ENCODE measurements at regions not wholly inside any gene's neighbourhood (a gene's known extent, or its start where the extent isn't known, plus 50 kb on each side); places are given as distances from the start of the nearest gene placed in this dataset.

- DNase-seq: no peak
These were observed 50.5 kb upstream of the ZNF438 start for GRCh38 chr10:31081937-31082840.

- DNase-seq: peak; percentile 53 to 65
These were observed 52.1 kb upstream of the ZNF438 start for GRCh38 chr10:31083765-31084184.

GRCh38 chr10:31087011-31087410 lies 55.3 kb upstream of the ZNF438 start:
- no peak for DNase-seq

GRCh38 chr10:31087851-31088250 lies 56.2 kb upstream of the ZNF438 start:
- no peak for DNase-seq

GRCh38 chr10:31090894-31091607 lies 59.4 kb upstream of the ZNF438 start:
- no peak for DNase-seq

- DNase-seq: no peak
These were observed 64.3 kb upstream of the ZNF438 start for GRCh38 chr10:31095677-31096560.

GRCh38 chr10:31098046-31098445 lies 66.4 kb upstream of the ZNF438 start:
- no peak for DNase-seq

GRCh38 chr10:31099094-31099493 lies 67.4 kb upstream of the ZNF438 start:
- no peak for DNase-seq

- no peak for DNase-seq
These were observed 68.0 kb upstream of the ZNF438 start for GRCh38 chr10:31099664-31100063.

- DNase-seq: no peak
These were observed 68.5 kb upstream of the ZNF438 start for GRCh38 chr10:31100115-31100601.

GRCh38 chr10:31100662-31101061 lies 69.0 kb upstream of the ZNF438 start:
- DNase-seq: no peak

GRCh38 chr10:31101123-31101522 lies 69.5 kb upstream of the ZNF438 start:
- DNase-seq: peak; percentile 13 to 14

GRCh38 chr10:31102421-31102820 lies 70.8 kb upstream of the ZNF438 start:
- DNase-seq: no peak

GRCh38 chr10:31103112-31103511 lies 71.4 kb upstream of the ZNF438 start:
- no peak for DNase-seq

GRCh38 chr10:31112961-31113360 lies 81.3 kb upstream of the ZNF438 start:
- DNase-seq: no peak

GRCh38 chr10:31116226-31116625 lies 84.6 kb upstream of the ZNF438 start:
- DNase-seq: no peak

- no peak for DNase-seq
These were observed 86.9 kb upstream of the ZNF438 start for GRCh38 chr10:31118556-31118955.

- DNase-seq: no peak
These were observed 88.7 kb upstream of the ZNF438 start for GRCh38 chr10:31120392-31120791.

- no peak for DNase-seq
These were observed 89.5 kb upstream of the ZNF438 start for GRCh38 chr10:31120961-31121685.

- DNase-seq: no peak
These were observed 90.3 kb upstream of the ZNF438 start for GRCh38 chr10:31121757-31122577.

GRCh38 chr10:31123946-31124345 lies 92.3 kb upstream of the ZNF438 start:
- DNase-seq: no peak
